ENCODE measurements at regions not wholly inside any gene's neighbourhood (a gene's known extent, or its start where the extent isn't known, plus 50 kb on each side); places are given as distances from the start of the nearest gene placed in this dataset.

DNA sequence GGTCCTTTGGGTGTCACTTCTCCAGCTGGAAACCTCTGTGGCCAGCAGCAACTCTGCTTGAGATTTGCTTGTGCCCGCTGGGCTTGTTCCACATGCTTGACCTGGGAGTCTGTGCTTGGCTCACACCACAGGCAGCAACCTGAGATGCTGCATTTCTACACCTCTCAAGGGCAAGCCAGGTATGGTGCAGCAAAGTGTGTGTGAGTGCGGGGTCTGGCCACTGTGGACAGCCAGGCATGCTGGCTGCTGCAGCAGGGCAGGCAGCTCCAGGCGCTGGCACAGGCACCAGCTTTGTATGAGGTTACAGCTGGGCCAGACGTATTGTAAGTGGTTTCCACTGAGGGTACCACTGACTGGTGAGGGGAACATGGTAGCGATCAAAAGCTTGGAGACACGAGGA lies 242.0 kb downstream of the PTGER3 start:
- H3K4me1 ChIP-seq (ENCODE audit: insufficient read depth, low read length) = no peaks in the 10 kb centered on the region
- Mint-ChIP-seq H3K27ac (no peak overlapping the region), H3K36me3 (ENCODE audit: low read depth) (no peaks in the 10 kb centered on the region), H3K4me3 (no peak overlapping the region), H3K4me1 (ENCODE audit: low read depth) (no peaks in the 10 kb centered on the region), H3K27me3 (no peaks in the 10 kb centered on the region), H3K9me3 (peaks cover 8% of the 10 kb centered on the region)
- TF ChIP-seq, protein P1, sequence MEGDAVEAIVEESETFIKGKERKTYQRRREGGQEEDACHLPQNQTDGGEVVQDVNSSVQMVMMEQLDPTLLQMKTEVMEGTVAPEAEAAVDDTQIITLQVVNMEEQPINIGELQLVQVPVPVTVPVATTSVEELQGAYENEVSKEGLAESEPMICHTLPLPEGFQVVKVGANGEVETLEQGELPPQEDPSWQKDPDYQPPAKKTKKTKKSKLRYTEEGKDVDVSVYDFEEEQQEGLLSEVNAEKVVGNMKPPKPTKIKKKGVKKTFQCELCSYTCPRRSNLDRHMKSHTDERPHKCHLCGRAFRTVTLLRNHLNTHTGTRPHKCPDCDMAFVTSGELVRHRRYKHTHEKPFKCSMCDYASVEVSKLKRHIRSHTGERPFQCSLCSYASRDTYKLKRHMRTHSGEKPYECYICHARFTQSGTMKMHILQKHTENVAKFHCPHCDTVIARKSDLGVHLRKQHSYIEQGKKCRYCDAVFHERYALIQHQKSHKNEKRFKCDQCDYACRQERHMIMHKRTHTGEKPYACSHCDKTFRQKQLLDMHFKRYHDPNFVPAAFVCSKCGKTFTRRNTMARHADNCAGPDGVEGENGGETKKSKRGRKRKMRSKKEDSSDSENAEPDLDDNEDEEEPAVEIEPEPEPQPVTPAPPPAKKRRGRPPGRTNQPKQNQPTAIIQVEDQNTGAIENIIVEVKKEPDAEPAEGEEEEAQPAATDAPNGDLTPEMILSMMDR (IDR thresholded peaks at IDR 0.05) = no peak
- ATAC-seq (ENCODE audit: poor library complexity) = no peak
- no peak overlapping the region for H3K4me3 ChIP-seq (ENCODE audit: low read length)
- no peaks in the 10 kb centered on the region for H3K27me3 ChIP-seq (ENCODE audit: control insufficient read depth in 1 of 2, insufficient read depth in 2 of 2, low read length in 2 of 2)
- DNase-seq = no peak
- peaks cover 5 to 17% of the 10 kb centered on the region in 2 experiments for H3K9me3 ChIP-seq (ENCODE audit: control insufficient read depth in 1 of 2, insufficient read depth in 1 of 2, low read length in 2 of 2)
- intact Hi-C loops (cut with DNase I, micrococcal nuclease) = no loop called here
- H3K36me3 ChIP-seq (ENCODE audit: insufficient read depth, low read length) = no peaks in the 10 kb centered on the region
- ChIA-PET CTCF (no interaction called here), POLR2A (no interaction called here)
- H3K27ac ChIP-seq (ENCODE audit: low read depth in 1 of 2, low read length in 2 of 2) = no peak overlapping the region

DNA sequence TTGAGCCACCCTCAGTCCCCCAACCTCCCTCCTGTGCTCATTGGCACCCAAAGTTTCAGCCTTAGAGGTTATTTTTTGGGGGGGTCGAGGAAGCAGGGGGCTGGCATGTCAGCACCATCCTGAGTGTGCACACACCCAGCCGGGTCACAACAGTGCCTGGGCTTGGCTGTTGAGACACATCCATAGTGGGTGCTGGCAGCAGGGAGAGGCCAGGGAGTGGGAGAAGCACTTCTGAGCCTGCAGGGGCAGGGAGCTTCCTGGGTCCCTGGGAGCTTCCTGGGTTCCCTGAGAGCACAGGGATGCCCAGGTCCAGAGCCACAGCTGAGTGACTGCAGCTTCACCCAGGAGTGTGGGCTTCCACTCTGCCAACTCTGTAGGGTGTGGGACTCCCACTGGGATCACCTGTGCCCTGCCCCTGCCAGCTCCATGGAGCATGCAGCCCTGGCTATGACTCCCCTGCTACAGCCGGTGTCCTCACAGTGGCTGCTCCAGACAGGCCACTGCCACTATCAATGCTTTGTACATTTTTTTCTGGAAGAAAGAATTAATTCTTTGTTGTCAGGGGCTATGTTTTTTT lies 240.4 kb downstream of the PTGER3 start:
- no peaks in the 10 kb centered on the region for H3K27me3 Mint-ChIP-seq

DNA sequence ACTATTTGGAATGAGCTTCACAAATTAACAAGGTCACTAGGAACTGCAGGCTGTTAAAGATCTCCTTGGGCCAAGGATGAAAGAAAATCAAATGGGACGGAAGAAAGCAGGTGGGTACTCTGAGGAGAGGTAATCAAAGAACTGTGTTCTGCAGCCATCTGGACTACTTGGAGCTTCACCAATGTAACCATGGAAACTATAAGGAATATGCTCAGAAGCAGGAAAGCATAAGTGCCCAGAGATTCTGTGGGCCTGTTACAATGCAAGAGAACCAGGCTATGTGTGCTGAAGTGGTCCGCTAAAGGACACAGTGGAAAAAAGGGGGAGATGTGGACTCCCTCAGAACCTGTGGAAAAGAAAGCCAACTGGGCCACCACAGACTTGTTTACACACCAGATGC lies 238.5 kb downstream of the PTGER3 start:
- no peak for DNase-seq
- Histone ChIP-seq H3K36me3 (ENCODE audit: insufficient read depth, low read length) (no peaks in the 10 kb centered on the region), H3K4me1 (ENCODE audit: insufficient read depth, low read length) (no peaks in the 10 kb centered on the region), H3K27me3 (ENCODE audit: control insufficient read depth in 1 of 2, insufficient read depth in 2 of 2, low read length in 2 of 2) (no peaks in the 10 kb centered on the region), H3K4me3 (ENCODE audit: low read length) (no peak overlapping the region), H3K9me3 (ENCODE audit: control insufficient read depth in 1 of 2, insufficient read depth in 1 of 2, low read length in 2 of 2) (peaks cover 0 to 17% of the 10 kb centered on the region in 2 experiments), H3K27ac (ENCODE audit: low read depth in 1 of 2, low read length in 2 of 2) (no peak overlapping the region)
- no peaks in the 10 kb centered on the region for H3K4me1 Mint-ChIP-seq (ENCODE audit: low read depth)
- TF ChIP-seq, protein P1 (IDR thresholded peaks at IDR 0.05) = no peak
- ChIA-PET CTCF (no interaction called here), POLR2A (no interaction called here)
- H3K27ac Mint-ChIP-seq = no peak overlapping the region
- H3K9me3 Mint-ChIP-seq = peaks cover 5% of the 10 kb centered on the region
- no peak overlapping the region for H3K4me3 Mint-ChIP-seq
- no peaks in the 10 kb centered on the region for H3K36me3 Mint-ChIP-seq (ENCODE audit: low read depth)
- no peak for ATAC-seq (ENCODE audit: poor library complexity)
- H3K27me3 Mint-ChIP-seq = no peaks in the 10 kb centered on the region
- intact Hi-C loops (cut with DNase I, micrococcal nuclease) = no loop called here

More for the DNA sequence above, 240.4 kb downstream of the PTGER3 start:
- no peak overlapping the region for H3K27ac ChIP-seq (ENCODE audit: low read depth in 1 of 2, low read length in 2 of 2)
- H3K4me3 ChIP-seq (ENCODE audit: low read length) = no peak overlapping the region
- Mint-ChIP-seq H3K4me1 (ENCODE audit: low read depth) (no peaks in the 10 kb centered on the region), H3K27ac (no peak overlapping the region), H3K9me3 (peaks cover 3% of the 10 kb centered on the region), H3K4me3 (no peak overlapping the region), H3K36me3 (ENCODE audit: low read depth) (no peaks in the 10 kb centered on the region)
- ChIA-PET POLR2A (interaction anchor here (0.6 kb wide), 1 partner anchor 1132 kb away, joined by 3 read pairs; no protein-coding TSS in a partner anchor), CTCF (no interaction called here)
- H3K4me1 ChIP-seq (ENCODE audit: insufficient read depth, low read length) = no peaks in the 10 kb centered on the region
- H3K27me3 ChIP-seq (ENCODE audit: control insufficient read depth in 1 of 2, insufficient read depth in 2 of 2, low read length in 2 of 2) = no peaks in the 10 kb centered on the region
- peaks cover 0 to 17% of the 10 kb centered on the region in 2 experiments for H3K9me3 ChIP-seq (ENCODE audit: control insufficient read depth in 1 of 2, insufficient read depth in 1 of 2, low read length in 2 of 2)
- no peaks in the 10 kb centered on the region for H3K36me3 ChIP-seq (ENCODE audit: insufficient read depth, low read length)
- no peak for ATAC-seq (ENCODE audit: poor library complexity)
- TF ChIP-seq, protein P1 (IDR thresholded peaks at IDR 0.05) = no peak
- DNase-seq = no peak
- intact Hi-C loops (cut with DNase I, micrococcal nuclease) = no loop called here

All from CD4-positive, alpha-beta T cell (primary cell).